OCI-LY7 (cell line): ENCODE measurements at regions not wholly inside any gene's neighbourhood (a gene's known extent, or its start where the extent isn't known, plus 50 kb on each side); places are given as distances from the start of the nearest gene placed in this dataset.

ENCODE experiments used
- BruUV-seq: library from RNA; stranded (reverse); fragments of 400-500 nt; replicated peaks from 2 replicates; lab custom pipeline; 2021; lab: Mats Ljungman, UMichigan
- CTCF ChIA-PET: fragments of 300-600 bp; sonication (Branson Sonifier 250); formaldehyde crosslinking; loops from one replicate; lab custom pipeline; 2022; ENCODE audit warnings: antibody characterized with exemption; ENCODE audit not compliant: unreplicated experiment; lab: Charles Lee
- POLR2A ChIA-PET: fragments of 300-600 bp; sonication (Branson Sonifier 250); formaldehyde crosslinking; loops from one replicate; lab custom pipeline; 2022; ENCODE audit warnings: antibody characterized with exemption; lab: Charles Lee
- DNase-seq: peaks from one replicate; pipeline ENCODE4 v3.0.0-alpha.2; 2015; ENCODE audit warnings: low spot score
- H2AFZ ChIP-seq: fragments of 200-600 bp; sonication (generic), shearing (Covaris generic); 2 replicates; pipeline ENCODE4 v1.6.1; 2014; ENCODE audit warnings: mild to moderate bottlenecking, antibody characterized with exemption, low read length, moderate library complexity
- H3K27ac ChIP-seq: fragments of 200-600 bp; sonication (generic); 2 replicates; pipeline ENCODE4 v1.5.1; 2014; ENCODE audit warnings: mixed run types, low read depth, mild to moderate bottlenecking, moderate library complexity, low read length, inconsistent platforms; ENCODE audit not compliant: poor library complexity, severe bottlenecking
- H3K36me3 ChIP-seq: fragments of 200-600 bp; sonication (generic); 2 replicates; pipeline ENCODE4 v1.6.1; 2014; ENCODE audit warnings: mild to moderate bottlenecking, antibody characterized with exemption, low read length, moderate library complexity, mixed read lengths; ENCODE audit not compliant: insufficient read depth
- H3K4me1 ChIP-seq: fragments of 200-600 bp; sonication (generic); 2 replicates; pipeline ENCODE4 v1.5.1; 2014; ENCODE audit warnings: mild to moderate bottlenecking, low read length; ENCODE audit not compliant: insufficient read depth, poor library complexity, severe bottlenecking
- H3K4me2 ChIP-seq: fragments of 200-600 bp; sonication (generic); 2 replicates; pipeline ENCODE4 v1.6.1; 2014; ENCODE audit warnings: mild to moderate bottlenecking, low read length
- H3K4me3 ChIP-seq: fragments of 200-600 bp; sonication (generic); 2 replicates; pipeline ENCODE4 v1.5.1; 2014; ENCODE audit warnings: mild to moderate bottlenecking, low read depth, low read length; ENCODE audit not compliant: poor library complexity, severe bottlenecking
- H3K79me2 ChIP-seq: fragments of 200-600 bp; sonication (generic); 2 replicates; pipeline ENCODE4 v1.6.1; 2016; ENCODE audit warnings: low read depth, mild to moderate bottlenecking, low read length, moderate library complexity, mixed read lengths; ENCODE audit not compliant: insufficient read depth
- H3K9me2 ChIP-seq: fragments of 200-600 bp; sonication (generic); 2 replicates; pipeline ENCODE4 v1.6.1; 2016; ENCODE audit warnings: mild to moderate bottlenecking, low read length, mixed read lengths; ENCODE audit not compliant: insufficient read depth
- H3K9me3 ChIP-seq: fragments of 200-600 bp; sonication (generic); 2 replicates; pipeline ENCODE4 v1.6.1; 2014; ENCODE audit warnings: mild to moderate bottlenecking, mixed run types, low read length, mixed read lengths
- H4K20me1 ChIP-seq: fragments of 200-600 bp; sonication (generic); 2 replicates; pipeline ENCODE4 v1.6.1; 2014; ENCODE audit warnings: mild to moderate bottlenecking, antibody characterized with exemption, low read length, moderate library complexity, mixed read lengths; ENCODE audit not compliant: insufficient read depth
- EZH2phosphoT487 ChIP-seq: fragments of 200-600 bp; sonication (generic); IDR thresholded peaks from 2 replicates; pipeline ENCODE4 v1.6.1; 2018; ENCODE audit warnings: low read depth, borderline replicate concordance, mild to moderate bottlenecking, mixed run types, antibody characterized with exemption, low read length, moderate library complexity, mixed read lengths
- intact Hi-C: fragments of 100-400 bp; cut with micrococcal nuclease; formaldehyde crosslinking; loops from one replicate; pipeline ENCODE4 v1.10.0; 2022; ENCODE audit not compliant: unreplicated experiment
- TF ChIP-seq, protein P1 (sequence below): fragments of 200-600 bp; sonication (generic); conservative IDR thresholded peaks from 2 replicates; pipeline ENCODE4 v1.5.1; 2014; ENCODE audit warnings: mild to moderate bottlenecking, antibody characterized with exemption, low read length, moderate library complexity, mixed read lengths

DNA sequence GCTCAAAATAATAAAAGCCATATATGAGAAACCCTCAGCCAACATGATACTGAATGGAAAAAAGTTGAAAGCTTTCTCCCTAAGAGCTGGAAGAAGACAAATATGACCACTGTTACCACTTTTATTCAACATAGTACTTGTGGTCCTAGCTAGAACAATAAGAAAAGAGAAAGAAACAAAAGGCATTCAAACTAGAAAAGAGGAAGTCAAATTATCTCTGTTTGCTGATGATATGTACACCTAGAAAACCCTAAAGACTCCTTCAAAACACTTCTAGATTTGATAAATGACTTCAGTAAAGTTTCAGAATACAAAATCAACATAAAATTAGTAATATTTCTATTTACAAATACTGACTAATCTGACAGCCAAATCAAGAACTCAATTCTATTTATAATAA is 328.8 kb upstream of the GCFC2 start:
- no peak overlapping the region for H3K4me2 ChIP-seq
- H3K36me3 ChIP-seq, result no peaks in the 10 kb centered on the region
- no peaks in the 10 kb centered on the region for H3K79me2 ChIP-seq
- DNase-seq, result no peak
- intact Hi-C loops, result no loop called here
- no peak overlapping the region for H2AFZ ChIP-seq
- no TSS peak for BruUV-seq
- no peak for TF ChIP-seq EZH2phosphoT487
- CTCF ChIA-PET, result no interaction called here
- POLR2A ChIA-PET, result no interaction called here
- H3K4me3 ChIP-seq, result no peak overlapping the region
- H3K9me2 ChIP-seq, result no peaks in the 10 kb centered on the region
- H3K9me3 ChIP-seq, result no peaks in the 10 kb centered on the region
- H4K20me1 ChIP-seq, result no peaks in the 10 kb centered on the region
- H3K4me1 ChIP-seq, result no peaks in the 10 kb centered on the region
- H3K27ac ChIP-seq, result no peak overlapping the region

DNA sequence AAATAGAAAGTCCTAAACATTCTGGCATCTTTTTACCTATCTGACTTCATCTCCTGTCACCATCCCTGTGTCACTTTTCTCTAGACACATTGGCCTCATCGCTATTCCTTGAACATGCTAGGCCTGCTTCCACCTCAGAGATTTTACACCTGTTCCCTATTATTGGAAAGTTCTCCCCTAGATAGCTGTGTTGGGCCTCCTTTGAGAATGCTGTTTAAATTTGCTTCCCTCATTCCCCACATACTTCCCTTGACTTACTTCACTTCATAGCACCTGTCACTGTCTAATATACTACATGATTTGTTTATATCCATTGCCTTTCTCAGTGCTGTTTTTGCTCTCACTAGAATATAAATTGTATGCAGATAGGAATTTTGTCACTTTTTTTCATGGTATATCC is 317.0 kb upstream of the GCFC2 start:
- H3K79me2 ChIP-seq, result no peaks in the 10 kb centered on the region
- intact Hi-C loops, result no loop called here
- H4K20me1 ChIP-seq, result no peaks in the 10 kb centered on the region
- H3K4me2 ChIP-seq, result no peak overlapping the region
- no TSS peak for BruUV-seq
- ChIA-PET CTCF (no interaction called here), POLR2A (no interaction called here)
- no peak for TF ChIP-seq EZH2phosphoT487
- TF ChIP-seq, protein P1, sequence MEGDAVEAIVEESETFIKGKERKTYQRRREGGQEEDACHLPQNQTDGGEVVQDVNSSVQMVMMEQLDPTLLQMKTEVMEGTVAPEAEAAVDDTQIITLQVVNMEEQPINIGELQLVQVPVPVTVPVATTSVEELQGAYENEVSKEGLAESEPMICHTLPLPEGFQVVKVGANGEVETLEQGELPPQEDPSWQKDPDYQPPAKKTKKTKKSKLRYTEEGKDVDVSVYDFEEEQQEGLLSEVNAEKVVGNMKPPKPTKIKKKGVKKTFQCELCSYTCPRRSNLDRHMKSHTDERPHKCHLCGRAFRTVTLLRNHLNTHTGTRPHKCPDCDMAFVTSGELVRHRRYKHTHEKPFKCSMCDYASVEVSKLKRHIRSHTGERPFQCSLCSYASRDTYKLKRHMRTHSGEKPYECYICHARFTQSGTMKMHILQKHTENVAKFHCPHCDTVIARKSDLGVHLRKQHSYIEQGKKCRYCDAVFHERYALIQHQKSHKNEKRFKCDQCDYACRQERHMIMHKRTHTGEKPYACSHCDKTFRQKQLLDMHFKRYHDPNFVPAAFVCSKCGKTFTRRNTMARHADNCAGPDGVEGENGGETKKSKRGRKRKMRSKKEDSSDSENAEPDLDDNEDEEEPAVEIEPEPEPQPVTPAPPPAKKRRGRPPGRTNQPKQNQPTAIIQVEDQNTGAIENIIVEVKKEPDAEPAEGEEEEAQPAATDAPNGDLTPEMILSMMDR, result no peak
- no peaks in the 10 kb centered on the region for H3K36me3 ChIP-seq
- H3K4me1 ChIP-seq, result no peaks in the 10 kb centered on the region
- no peaks in the 10 kb centered on the region for H3K9me3 ChIP-seq
- no peak overlapping the region for H2AFZ ChIP-seq
- no peaks in the 10 kb centered on the region for H3K9me2 ChIP-seq
- no peak for DNase-seq
- H3K4me3 ChIP-seq, result no peak overlapping the region
- no peak overlapping the region for H3K27ac ChIP-seq

DNA sequence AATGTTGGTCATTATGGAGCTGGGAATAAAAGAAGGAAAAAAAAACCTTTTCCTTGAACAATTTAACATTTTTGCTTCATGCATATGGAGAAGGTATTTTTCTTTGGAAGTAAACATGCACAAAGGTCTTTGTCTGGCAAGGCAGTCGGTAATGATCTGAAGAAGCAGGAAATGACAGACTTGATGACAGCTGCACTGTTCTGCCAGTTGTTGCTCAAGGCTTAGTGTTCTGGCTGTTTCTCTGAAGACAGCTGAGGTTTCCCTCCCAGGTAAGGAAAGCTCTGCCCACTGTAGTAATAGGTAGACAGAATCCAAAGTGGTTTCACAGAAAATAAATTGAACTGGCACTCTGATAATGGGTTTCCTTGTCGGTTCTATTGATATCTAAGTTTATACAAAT is 308.4 kb upstream of the GCFC2 start:
- H3K4me1 ChIP-seq, result no peaks in the 10 kb centered on the region
- no peaks in the 10 kb centered on the region for H3K36me3 ChIP-seq
- H4K20me1 ChIP-seq, result no peaks in the 10 kb centered on the region
- ChIA-PET CTCF (no interaction called here), POLR2A (interaction anchor here (0.8 kb wide), 1 partner anchor 30 kb away, joined by 3 read pairs; no protein-coding TSS in a partner anchor)
- no peak overlapping the region for H3K4me2 ChIP-seq
- no peak overlapping the region for H2AFZ ChIP-seq
- no peaks in the 10 kb centered on the region for H3K79me2 ChIP-seq
- no peaks in the 10 kb centered on the region for H3K9me2 ChIP-seq
- intact Hi-C loops, result no loop called here
- no peaks in the 10 kb centered on the region for H3K9me3 ChIP-seq
- no TSS peak for BruUV-seq
- no peak for TF ChIP-seq EZH2phosphoT487
- TF ChIP-seq, protein P1, result no peak
- no peak overlapping the region for H3K4me3 ChIP-seq
- no peak for DNase-seq
- H3K27ac ChIP-seq, result no peak overlapping the region
